Testis (tissue), 2 donors: ENCODE measurements at regions not wholly inside any gene's neighbourhood (a gene's known extent, or its start where the extent isn't known, plus 50 kb on each side); places are given as distances from the start of the nearest gene placed in this dataset.

Source experiments
- CTCF ChIP-seq, 3 experiments: fragments of 450-650 bp in 2 of 3; fragments of 200-600 bp in 1 of 3; sonication (generic) in 1 of 3; IDR thresholded peaks; one replicate each; pipeline ENCODE4 v1.5.1; 2016 to 2019; ENCODE audit warnings: antibody characterized with exemption in 3 of 3, mild to moderate bottlenecking in 2 of 3, moderate library complexity in 1 of 3
- POLR2A ChIP-seq: fragments of 450-650 bp; IDR thresholded peaks from one replicate; pipeline ENCODE4 v1.6.1; 2017; ENCODE audit warnings: antibody characterized with exemption, mild to moderate bottlenecking, moderate library complexity

GRCh38 chr5:82347201-82347865, 69.2 kb upstream of the RPS23 start:
- no peak for TF ChIP-seq CTCF (IDR thresholded peaks at IDR 0.05)
- TF ChIP-seq POLR2A = no peak
